Gastroesophageal sphincter (tissue), 4 donors: ENCODE measurements at regions not wholly inside any gene's neighbourhood (a gene's known extent, or its start where the extent isn't known, plus 50 kb on each side); places are given as distances from the start of the nearest gene placed in this dataset.

Source experiments
- ATAC-seq: fragments of 150-250 bp; one replicate; pipeline ENCODE4 v1.9.1; 2016; ENCODE audit warnings: mild to moderate bottlenecking, moderate library complexity
- H3K27ac ChIP-seq, 4 donors: fragments of 200-600 bp; sonication (generic) in 3 of 4; 1 replicate in 3 of 4; 2 replicates in 1 of 4; pipeline ENCODE4 v1.5.1; 2016 to 2019
- H3K27me3 ChIP-seq: fragments of 200-600 bp; sonication (generic); one replicate; pipeline ENCODE4 v1.5.1; 2019
- H3K36me3 ChIP-seq, 2 donors: fragments of 200-600 bp; sonication (generic); one replicate each; pipeline ENCODE4 v1.5.1; 2019; ENCODE audit warnings: control low read depth in 1 of 2
- H3K4me1 ChIP-seq, 3 donors: fragments of 200-600 bp; sonication (generic); 1 replicate in 2 of 3; 2 replicates in 1 of 3; pipeline ENCODE4 v1.5.1; 2016 to 2019; ENCODE audit warnings: control low read depth in 2 of 3
- H3K4me3 ChIP-seq, 2 donors: fragments of 200-600 bp; sonication (generic); one replicate each; pipeline ENCODE4 v1.5.1; 2019; ENCODE audit warnings: mild to moderate bottlenecking in 1 of 2, moderate library complexity in 1 of 2
- H3K9me3 ChIP-seq, 3 donors: fragments of 200-600 bp; sonication (generic); one replicate each; pipeline ENCODE4 v1.5.1; 2017 to 2019; ENCODE audit warnings: control low read depth in 2 of 3
- CTCF ChIP-seq, 4 experiments: fragments of 200-600 bp in 2 of 4; fragments of 450-650 bp in 2 of 4; sonication (generic) in 1 of 4; IDR thresholded peaks; one replicate each; pipeline ENCODE4 v1.5.1; 2017 to 2019; ENCODE audit warnings: antibody characterized with exemption in 4 of 4, mild to moderate bottlenecking in 2 of 4, moderate library complexity in 2 of 4
- EP300 ChIP-seq: sonication (generic); formaldehyde crosslinking; IDR thresholded peaks from one replicate; pipeline ENCODE4 v1.6.1; 2017; ENCODE audit warnings: antibody characterized with exemption, mild to moderate bottlenecking
- POLR2A ChIP-seq, 2 donors: fragments of 450-650 bp; IDR thresholded peaks; one replicate each; pipeline ENCODE4 v1.6.1; 2017; ENCODE audit warnings: antibody characterized with exemption in 2 of 2, mild to moderate bottlenecking in 2 of 2, moderate library complexity in 1 of 2
- POLR2AphosphoS5 ChIP-seq: sonication (generic); formaldehyde crosslinking; IDR thresholded peaks from one replicate; pipeline ENCODE4 v1.6.1; 2017; ENCODE audit warnings: antibody characterized with exemption
- WGBS, 2 donors: methylation state at CpG; one replicate each; pipeline ENCODE4 v1.1.5; 2018; ENCODE audit warnings: low coverage in 1 of 2; 5-methylcytosine and 5-hydroxymethylcytosine counted together

GRCh38 chr2:196259507-196260481, 88.4 kb upstream of the STK17B start:
- no peaks in the 10 kb centered on the region for H3K9me3 ChIP-seq
- H3K27me3 ChIP-seq: no peaks in the 10 kb centered on the region
- no peak overlapping the region for H3K4me3 ChIP-seq
- 43 to 76% methylated on average over 4 to 5 of the region's 7 CpGs for WGBS, 2 donors
- ATAC-seq: no peak
- no peak for TF ChIP-seq EP300
- TF ChIP-seq POLR2A (IDR thresholded peaks at IDR 0.05): no peak
- TF ChIP-seq CTCF (IDR thresholded peaks at IDR 0.05): no peak
- TF ChIP-seq POLR2AphosphoS5: no peak
- no peaks in the 10 kb centered on the region for H3K4me1 ChIP-seq
- no peaks in the 10 kb centered on the region for H3K36me3 ChIP-seq
- H3K27ac ChIP-seq: no peak overlapping the region

GRCh38 chr2:196260546-196260945, 89.2 kb upstream of the STK17B start:
- 86 to 89% methylated on average over 4 to 5 of the region's 5 CpGs for WGBS, 2 donors
- no peak overlapping the region for H3K27ac ChIP-seq
- no peaks in the 10 kb centered on the region for H3K36me3 ChIP-seq

DNA sequence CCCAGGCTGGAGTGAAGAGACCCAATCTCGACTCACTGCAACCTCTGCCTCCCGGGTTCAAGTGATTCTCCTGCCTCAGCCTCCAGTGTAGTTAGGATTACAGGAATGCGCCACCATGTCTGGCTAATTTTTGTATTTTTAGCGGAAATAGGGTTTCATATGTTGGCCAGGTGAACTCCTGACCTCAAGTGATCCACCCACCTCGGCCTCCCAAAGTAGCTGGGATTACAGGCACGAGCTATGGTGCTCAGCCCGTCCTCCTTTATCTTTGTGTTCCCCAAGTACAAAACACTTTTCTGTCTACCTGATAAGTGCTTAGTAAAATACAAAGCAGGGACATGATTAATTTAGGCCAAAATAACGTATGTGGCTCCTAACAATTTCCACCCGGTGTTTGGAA, 91.2 kb upstream of the STK17B start:
- Histone ChIP-seq H3K36me3 (no peaks in the 10 kb centered on the region), H3K4me3 (no peak overlapping the region), H3K27me3 (no peaks in the 10 kb centered on the region), H3K27ac (no peak overlapping the region), H3K9me3 (no peaks in the 10 kb centered on the region), H3K4me1 (no peaks in the 10 kb centered on the region)
- no peak for ATAC-seq
- WGBS, 2 donors: 73% methylated on average over 5 to 9 of the region's 9 CpGs
- TF ChIP-seq POLR2AphosphoS5 (no peak), EP300 (no peak), CTCF (IDR thresholded peaks at IDR 0.05) (no peak), POLR2A (IDR thresholded peaks at IDR 0.05) (no peak)

More at GRCh38 chr2:196260546-196260945, 89.2 kb upstream of the STK17B start:
- H3K4me1 ChIP-seq: no peaks in the 10 kb centered on the region
- no peak overlapping the region for H3K4me3 ChIP-seq
- no peak for ATAC-seq
- TF ChIP-seq CTCF (IDR thresholded peaks at IDR 0.05) (no peak), POLR2AphosphoS5 (no peak), EP300 (no peak), POLR2A (IDR thresholded peaks at IDR 0.05) (no peak)
- no peaks in the 10 kb centered on the region for H3K9me3 ChIP-seq
- H3K27me3 ChIP-seq: no peaks in the 10 kb centered on the region

DNA sequence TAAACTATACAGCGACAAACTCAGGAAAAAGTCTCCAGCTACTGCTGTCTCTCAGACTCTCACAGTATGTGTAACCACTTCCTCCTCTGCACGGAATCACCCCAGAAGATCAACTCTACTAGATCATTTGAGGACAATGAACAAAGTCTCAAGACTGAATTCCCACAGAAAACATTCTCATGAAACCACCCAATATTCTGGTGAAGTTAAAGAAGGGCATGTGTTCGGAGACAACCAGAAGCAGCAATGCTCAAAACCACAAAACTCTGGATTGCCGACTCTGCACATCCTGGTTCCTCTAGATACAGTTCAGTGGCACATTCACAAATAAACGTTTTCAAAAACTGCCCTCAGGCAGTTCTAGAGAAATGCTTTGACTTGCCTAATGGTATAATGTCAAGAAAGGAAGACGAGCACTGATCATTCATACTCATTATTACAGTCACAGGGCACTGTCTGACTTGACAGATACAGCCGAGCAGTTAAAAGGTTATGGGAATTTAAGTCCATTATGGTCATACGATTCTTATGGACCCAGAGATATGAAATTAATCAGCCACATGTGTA, 91.9 kb upstream of the STK17B start:
- Histone ChIP-seq H3K4me1 (no peaks in the 10 kb centered on the region), H3K27me3 (no peaks in the 10 kb centered on the region), H3K27ac (no peak overlapping the region), H3K36me3 (no peaks in the 10 kb centered on the region), H3K4me3 (no peak overlapping the region), H3K9me3 (no peaks in the 10 kb centered on the region)
- TF ChIP-seq EP300 (no peak), POLR2A (IDR thresholded peaks at IDR 0.05) (no peak), POLR2AphosphoS5 (no peak), CTCF (IDR thresholded peaks at IDR 0.05) (no peak)
- 61 to 70% methylated on average over 7 to 8 of the region's 8 CpGs for WGBS, 2 donors
- peak; percentile 76 for ATAC-seq

- no peak overlapping the region for H3K27ac ChIP-seq
- TF ChIP-seq POLR2A (IDR thresholded peaks at IDR 0.05) (no peak), POLR2AphosphoS5 (no peak), EP300 (no peak), CTCF (IDR thresholded peaks at IDR 0.05) (no peak)
- H3K9me3 ChIP-seq: no peaks in the 10 kb centered on the region
- ATAC-seq: no peak
- H3K4me3 ChIP-seq: no peak overlapping the region
- no peaks in the 10 kb centered on the region for H3K36me3 ChIP-seq
- H3K27me3 ChIP-seq: no peaks in the 10 kb centered on the region
- H3K4me1 ChIP-seq: no peaks in the 10 kb centered on the region
Measured at GRCh38 chr2:196266351-196266750, 95.0 kb upstream of the STK17B start.
